ENCODE measurements at regions not wholly inside any gene's neighbourhood (a gene's known extent, or its start where the extent isn't known, plus 50 kb on each side); places are given as distances from the start of the nearest gene placed in this dataset.

- TF ChIP-seq CTCF (IDR thresholded peaks at IDR 0.05) (no peak), POLR2A (IDR thresholded peaks at IDR 0.05) (no peak)
Measured at GRCh38 chr1:5638582-5638981, 353.6 kb downstream of the NPHP4 start.

Data from body of pancreas (tissue), 4 donors.